ENCODE measurements at regions not wholly inside any gene's neighbourhood (a gene's known extent, or its start where the extent isn't known, plus 50 kb on each side); places are given as distances from the start of the nearest gene placed in this dataset.
A peak's percentile ranks its signal among the peaks of the same experiment; 100 is the strongest.

DNA sequence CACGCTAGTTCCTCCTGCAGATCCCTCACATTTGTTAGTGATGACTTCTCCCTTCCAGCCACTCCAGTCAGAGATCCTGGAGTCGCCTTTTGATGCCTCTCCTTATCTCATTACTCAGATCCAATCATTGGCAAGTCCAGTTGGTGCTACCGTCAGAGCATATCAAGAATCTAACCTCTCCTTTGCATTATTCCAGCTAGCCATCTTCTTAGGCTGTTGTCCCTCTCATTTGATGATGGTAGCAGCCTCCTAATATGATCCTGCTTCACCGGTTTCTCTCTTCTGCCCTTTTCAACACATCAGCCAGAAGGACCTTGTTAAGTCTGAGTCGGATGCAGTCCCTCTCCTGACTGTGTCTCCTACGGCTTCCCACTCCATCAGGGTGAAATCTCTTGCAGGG lies 305.6 kb downstream of the THBS2 start:
- no peaks in the 10 kb centered on the region for H3K79me1 ChIP-seq (ENCODE audit: low read depth, low read length)
- H3K4ac ChIP-seq (ENCODE audit: low read length) = no peak overlapping the region
- H3K27me3 ChIP-seq (ENCODE audit: control insufficient read depth in 3 of 3, insufficient read depth in 3 of 3, low read depth in 1 of 3, low read length in 3 of 3) = no peaks in the 10 kb centered on the region
- no peak overlapping the region for H2BK15ac ChIP-seq (ENCODE audit: low read length)
- no CpG with 5 or more reads among the region's 6 CpGs for WGBS, 2 donors (ENCODE audit: extremely low coverage in 2 of 2, insufficient read length in 2 of 2, insufficient replicate concordance in 1 of 2)
- H2AFZ ChIP-seq (ENCODE audit: low read length) = no peak overlapping the region
- no peak overlapping the region for H3K23ac ChIP-seq (ENCODE audit: low read depth, low read length, poor library complexity)
- no peak overlapping the region for H2BK120ac ChIP-seq (ENCODE audit: low read depth, low read length)
- no peak overlapping the region for H3K4me3 ChIP-seq (ENCODE audit: low read length in 2 of 2)
- H3K36me3 ChIP-seq (replicated peaks in 1 of 2; ENCODE audit: control insufficient read depth in 2 of 2, insufficient read depth in 2 of 2, low read length in 2 of 2) = no peaks in the 10 kb centered on the region
- H2BK12ac ChIP-seq (ENCODE audit: low read length) = no peak overlapping the region
- peaks cover 0 to 5% of the 10 kb centered on the region in 2 donors for H3K9me3 ChIP-seq (replicated peaks in 1 of 2; ENCODE audit: control insufficient read depth in 2 of 2, insufficient read depth in 1 of 2, low read depth in 1 of 2, low read length in 2 of 2)
- DNase-seq (ENCODE audit: low spot score) = no peak
- H3K27ac ChIP-seq (replicated peaks; ENCODE audit: low read length) = no peak overlapping the region
- no peaks in the 10 kb centered on the region for H3K4me1 ChIP-seq (ENCODE audit: control insufficient read depth in 2 of 2, insufficient read depth in 1 of 2, low read depth in 1 of 2, low read length in 2 of 2)
- H2AK5ac ChIP-seq (ENCODE audit: low read depth, low read length) = no peak overlapping the region
- H3K14ac ChIP-seq (ENCODE audit: low read length) = no peak overlapping the region
- no peak overlapping the region for H4K91ac ChIP-seq (ENCODE audit: low read depth, low read length, poor library complexity)
- no peak overlapping the region for H2BK5ac ChIP-seq (ENCODE audit: low read length)
- H3K4me2 ChIP-seq (ENCODE audit: insufficient read depth, low read length, poor library complexity, severe bottlenecking) = no peak overlapping the region
- H3K9ac ChIP-seq (ENCODE audit: low read depth, low read length, poor library complexity) = no peak overlapping the region
- no peak overlapping the region for H3K18ac ChIP-seq (ENCODE audit: low read length)
- H4K8ac ChIP-seq (ENCODE audit: low read depth, low read length) = no peak overlapping the region

DNA sequence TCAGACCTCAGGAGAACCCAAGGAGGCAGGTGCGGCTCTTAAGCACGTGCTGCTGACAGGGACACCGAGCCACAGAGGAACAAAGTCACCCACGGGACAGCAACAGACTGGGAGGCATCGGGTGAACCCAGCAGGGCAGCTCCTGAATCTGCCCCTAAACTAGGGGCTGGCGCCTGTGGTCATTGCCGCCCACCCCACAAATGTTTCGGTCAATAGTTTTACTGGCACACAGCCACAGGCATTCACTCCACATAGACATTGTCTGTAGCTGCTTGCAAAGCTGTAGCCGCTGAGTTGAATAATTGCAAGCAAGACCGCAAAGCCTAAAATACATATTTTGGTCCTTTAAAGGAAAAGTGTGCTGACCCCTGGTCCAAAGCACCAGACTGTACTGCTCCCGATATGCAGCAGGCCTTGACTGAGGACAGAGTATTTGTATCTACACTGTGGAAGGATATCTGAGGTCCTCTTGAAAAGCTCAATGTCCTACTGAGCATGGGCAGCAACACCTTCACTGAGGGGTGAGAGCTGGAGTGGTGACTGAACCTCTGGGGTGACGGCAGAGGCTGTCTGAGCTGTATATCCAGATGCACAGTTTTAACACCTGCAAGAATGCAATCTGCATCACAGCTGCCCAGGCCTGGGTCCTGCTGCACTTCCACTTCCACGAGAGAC lies 310.3 kb downstream of the THBS2 start:
- Histone ChIP-seq H3K4me2 (ENCODE audit: insufficient read depth, low read length, poor library complexity, severe bottlenecking) (no peak overlapping the region), H2AK5ac (ENCODE audit: low read depth, low read length) (peak overlapping the region; percentile 10), H2BK15ac (ENCODE audit: low read length) (no peak overlapping the region), H3K9ac (ENCODE audit: low read depth, low read length, poor library complexity) (no peak overlapping the region), H3K36me3 (replicated peaks in 1 of 2; ENCODE audit: control insufficient read depth in 2 of 2, insufficient read depth in 2 of 2, low read length in 2 of 2) (no peaks in the 10 kb centered on the region), H3K4me1 (ENCODE audit: control insufficient read depth in 2 of 2, insufficient read depth in 1 of 2, low read depth in 1 of 2, low read length in 2 of 2) (no peaks in the 10 kb centered on the region), H2BK12ac (ENCODE audit: low read length) (no peak overlapping the region), H3K23ac (ENCODE audit: low read depth, low read length, poor library complexity) (no peak overlapping the region), H3K27ac (replicated peaks; ENCODE audit: low read length) (no peak overlapping the region), H4K8ac (ENCODE audit: low read depth, low read length) (no peak overlapping the region), H4K91ac (ENCODE audit: low read depth, low read length, poor library complexity) (no peak overlapping the region), H2BK5ac (ENCODE audit: low read length) (no peak overlapping the region), H3K27me3 (ENCODE audit: control insufficient read depth in 3 of 3, insufficient read depth in 3 of 3, low read depth in 1 of 3, low read length in 3 of 3) (peaks cover 0 to 7% (median 0%) of the 10 kb centered on the region in 3 experiments), H3K79me1 (ENCODE audit: low read depth, low read length) (no peaks in the 10 kb centered on the region), H3K9me3 (replicated peaks in 1 of 2; ENCODE audit: control insufficient read depth in 2 of 2, insufficient read depth in 1 of 2, low read depth in 1 of 2, low read length in 2 of 2) (no peaks in the 10 kb centered on the region), H3K4me3 (ENCODE audit: low read length in 2 of 2) (peak overlapping the region in 1 of 2 donors; percentile 35), H2AFZ (ENCODE audit: low read length) (no peak overlapping the region), H3K14ac (ENCODE audit: low read length) (no peak overlapping the region), H3K4ac (ENCODE audit: low read length) (no peak overlapping the region), H2BK120ac (ENCODE audit: low read depth, low read length) (no peak overlapping the region), H3K18ac (ENCODE audit: low read length) (peak overlapping the region; percentile 27)
- no CpG with 5 or more reads among the region's 13 CpGs for WGBS, 2 donors (ENCODE audit: extremely low coverage in 2 of 2, insufficient read length in 2 of 2, insufficient replicate concordance in 1 of 2)
- no peak for DNase-seq (ENCODE audit: low spot score)

- Histone ChIP-seq H3K27ac (replicated peaks; ENCODE audit: low read length) (no peak overlapping the region), H3K4ac (ENCODE audit: low read length) (no peak overlapping the region), H3K4me3 (ENCODE audit: low read length in 2 of 2) (peak overlapping the region in 1 of 2 donors; percentile 46), H2AFZ (ENCODE audit: low read length) (no peak overlapping the region), H2BK12ac (ENCODE audit: low read length) (no peak overlapping the region), H3K18ac (ENCODE audit: low read length) (no peak overlapping the region), H3K23ac (ENCODE audit: low read depth, low read length, poor library complexity) (no peak overlapping the region), H3K36me3 (replicated peaks in 1 of 2; ENCODE audit: control insufficient read depth in 2 of 2, insufficient read depth in 2 of 2, low read length in 2 of 2) (no peaks in the 10 kb centered on the region), H3K79me1 (ENCODE audit: low read depth, low read length) (no peaks in the 10 kb centered on the region), H3K4me2 (ENCODE audit: insufficient read depth, low read length, poor library complexity, severe bottlenecking) (no peak overlapping the region), H4K8ac (ENCODE audit: low read depth, low read length) (no peak overlapping the region), H2BK15ac (ENCODE audit: low read length) (no peak overlapping the region), H2BK5ac (ENCODE audit: low read length) (no peak overlapping the region), H3K27me3 (ENCODE audit: control insufficient read depth in 3 of 3, insufficient read depth in 3 of 3, low read depth in 1 of 3, low read length in 3 of 3) (peaks cover 0 to 7% (median 0%) of the 10 kb centered on the region in 3 experiments), H3K4me1 (ENCODE audit: control insufficient read depth in 2 of 2, insufficient read depth in 1 of 2, low read depth in 1 of 2, low read length in 2 of 2) (no peaks in the 10 kb centered on the region), H4K91ac (ENCODE audit: low read depth, low read length, poor library complexity) (no peak overlapping the region), H3K9ac (ENCODE audit: low read depth, low read length, poor library complexity) (no peak overlapping the region), H2BK120ac (ENCODE audit: low read depth, low read length) (no peak overlapping the region), H3K9me3 (replicated peaks in 1 of 2; ENCODE audit: control insufficient read depth in 2 of 2, insufficient read depth in 1 of 2, low read depth in 1 of 2, low read length in 2 of 2) (no peaks in the 10 kb centered on the region), H2AK5ac (ENCODE audit: low read depth, low read length) (no peak overlapping the region), H3K14ac (ENCODE audit: low read length) (no peak overlapping the region)
- WGBS, 2 donors (ENCODE audit: extremely low coverage in 2 of 2, insufficient read length in 2 of 2, insufficient replicate concordance in 1 of 2) = no CpG with 5 or more reads among the region's 13 CpGs
- DNase-seq (ENCODE audit: low spot score) = no peak
Observed at GRCh38 chr6:168942646-168943045, 311.0 kb downstream of the THBS2 start.

DNA sequence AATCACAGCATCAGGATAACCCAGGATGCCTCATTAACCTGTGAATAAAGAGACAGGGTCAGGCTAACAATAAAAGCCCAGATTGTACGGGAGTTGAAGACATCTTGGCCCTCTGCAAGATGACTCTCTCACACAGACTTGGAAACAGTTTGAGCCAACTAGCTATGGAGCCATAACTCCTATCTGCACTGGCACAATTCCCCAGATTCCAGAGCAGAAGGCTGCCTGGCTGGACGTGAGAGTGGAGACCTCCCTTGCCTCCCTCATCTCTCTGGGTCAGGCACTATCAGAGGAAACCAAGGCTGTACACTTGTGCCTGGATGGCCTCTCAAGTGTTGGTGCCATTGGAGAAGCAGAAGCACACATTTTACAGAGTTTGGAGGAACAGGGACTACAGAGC lies 312.6 kb downstream of the THBS2 start:
- Histone ChIP-seq H2BK15ac (ENCODE audit: low read length) (no peak overlapping the region), H3K4ac (ENCODE audit: low read length) (no peak overlapping the region), H3K27me3 (ENCODE audit: control insufficient read depth in 3 of 3, insufficient read depth in 3 of 3, low read depth in 1 of 3, low read length in 3 of 3) (peaks cover 0 to 7% (median 0%) of the 10 kb centered on the region in 3 experiments)

More for the DNA sequence above, 312.6 kb downstream of the THBS2 start:
- no peak overlapping the region for H4K91ac ChIP-seq (ENCODE audit: low read depth, low read length, poor library complexity)
- H3K4me3 ChIP-seq (ENCODE audit: low read length in 2 of 2) = no peak overlapping the region
- no peaks in the 10 kb centered on the region for H3K36me3 ChIP-seq (replicated peaks in 1 of 2; ENCODE audit: control insufficient read depth in 2 of 2, insufficient read depth in 2 of 2, low read length in 2 of 2)
- no peaks in the 10 kb centered on the region for H3K4me1 ChIP-seq (ENCODE audit: control insufficient read depth in 2 of 2, insufficient read depth in 1 of 2, low read depth in 1 of 2, low read length in 2 of 2)
- H2BK120ac ChIP-seq (ENCODE audit: low read depth, low read length) = no peak overlapping the region
- no peak overlapping the region for H2AK5ac ChIP-seq (ENCODE audit: low read depth, low read length)
- DNase-seq (ENCODE audit: low spot score) = no peak
- H3K9ac ChIP-seq (ENCODE audit: low read depth, low read length, poor library complexity) = no peak overlapping the region
- no peak overlapping the region for H3K23ac ChIP-seq (ENCODE audit: low read depth, low read length, poor library complexity)
- no peaks in the 10 kb centered on the region for H3K9me3 ChIP-seq (replicated peaks in 1 of 2; ENCODE audit: control insufficient read depth in 2 of 2, insufficient read depth in 1 of 2, low read depth in 1 of 2, low read length in 2 of 2)
- H2BK12ac ChIP-seq (ENCODE audit: low read length) = no peak overlapping the region
- no peak overlapping the region for H3K14ac ChIP-seq (ENCODE audit: low read length)
- no peak overlapping the region for H3K27ac ChIP-seq (replicated peaks; ENCODE audit: low read length)
- no peak overlapping the region for H4K8ac ChIP-seq (ENCODE audit: low read depth, low read length)
- no peak overlapping the region for H2BK5ac ChIP-seq (ENCODE audit: low read length)
- no peaks in the 10 kb centered on the region for H3K79me1 ChIP-seq (ENCODE audit: low read depth, low read length)
- no peak overlapping the region for H3K18ac ChIP-seq (ENCODE audit: low read length)
- no peak overlapping the region for H2AFZ ChIP-seq (ENCODE audit: low read length)
- H3K4me2 ChIP-seq (ENCODE audit: insufficient read depth, low read length, poor library complexity, severe bottlenecking) = no peak overlapping the region
- no CpG with 5 or more reads among the region's 2 CpGs for WGBS, 2 donors (ENCODE audit: extremely low coverage in 2 of 2, insufficient read length in 2 of 2, insufficient replicate concordance in 1 of 2)

Measured in neuronal stem cell (in vitro differentiated cells).